ENCODE measurements at regions not wholly inside any gene's neighbourhood (a gene's known extent, or its start where the extent isn't known, plus 50 kb on each side); places are given as distances from the start of the nearest gene placed in this dataset.

- no peak for DNase-seq
These were observed 452.4 kb upstream of the AKR1E2 start for GRCh38 chr10:4373612-4374011.

GRCh38 chr10:4373098-4373497, 452.9 kb upstream of the AKR1E2 start:
- DNase-seq, result no peak

GRCh38 chr10:4372601-4373000, 453.4 kb upstream of the AKR1E2 start:
- peak; percentile 96 for DNase-seq

GRCh38 chr10:4371691-4372295, 454.2 kb upstream of the AKR1E2 start:
- no peak for DNase-seq

GRCh38 chr10:4370376-4370775, 455.6 kb upstream of the AKR1E2 start:
- DNase-seq, result no peak

DNA sequence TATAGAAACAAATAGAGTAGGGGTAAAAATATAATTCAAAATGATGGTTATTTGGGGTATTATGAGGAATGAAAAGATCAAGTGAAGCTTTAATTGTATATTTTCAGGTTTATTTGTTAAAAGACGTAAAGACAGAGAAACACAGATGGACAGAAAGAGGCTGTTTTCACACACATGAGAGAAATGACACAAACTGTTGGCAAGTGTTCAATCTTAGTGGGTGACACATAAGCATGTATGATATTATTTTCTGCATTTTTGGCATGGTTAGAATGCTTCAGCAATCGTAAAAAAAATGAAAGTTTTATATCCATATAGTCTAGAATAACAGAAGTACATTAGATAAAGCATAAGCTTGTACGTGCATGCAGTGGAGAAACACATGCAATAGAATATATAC, 464.4 kb upstream of the AKR1E2 start:
- DNase-seq, result peak; percentile 66

GRCh38 chr10:4359003-4359402, 467.0 kb upstream of the AKR1E2 start:
- DNase-seq, result peak; percentile 53

DNA sequence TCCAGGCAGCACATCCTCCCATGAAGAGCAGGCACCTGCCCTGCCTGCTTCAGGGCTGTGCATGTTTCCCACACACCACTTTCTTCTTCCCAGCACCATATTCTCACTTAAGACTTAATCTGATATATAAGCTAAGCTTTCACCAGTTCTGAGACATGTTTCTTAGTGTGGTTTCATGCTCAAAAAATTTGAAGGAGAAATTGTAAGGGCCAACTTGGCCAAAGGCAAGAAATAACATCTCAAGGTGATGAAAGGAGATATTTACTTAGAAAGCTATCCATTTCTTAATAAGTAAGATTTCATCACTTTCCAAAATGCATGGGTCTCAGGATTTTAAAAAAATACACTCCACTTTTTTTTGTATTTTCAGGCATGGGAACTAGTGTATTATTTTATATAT, 468.1 kb upstream of the AKR1E2 start:
- DNase-seq, result peak; percentile 64

DNA sequence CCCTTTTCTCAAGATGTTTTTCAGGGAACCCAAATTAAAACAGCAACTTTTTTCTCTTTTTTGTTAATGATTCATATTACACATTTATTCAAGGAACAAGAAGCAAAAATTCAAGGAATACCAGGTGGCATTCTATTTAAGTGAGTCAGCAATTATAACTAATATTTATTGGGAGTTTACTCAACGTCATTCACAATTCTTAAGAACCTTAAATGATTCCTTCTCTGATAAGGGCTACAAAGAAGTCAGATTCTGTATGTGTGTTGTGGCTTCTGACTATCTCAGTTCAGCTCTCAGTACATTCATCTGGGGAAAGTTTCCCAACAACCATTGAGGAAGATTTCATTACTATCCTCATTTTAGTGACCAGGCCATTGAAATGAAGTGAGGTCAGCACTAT, 470.7 kb upstream of the AKR1E2 start:
- DNase-seq, result no peak

GRCh38 chr10:4354382-4354812, 471.6 kb upstream of the AKR1E2 start:
- no peak for DNase-seq

DNA sequence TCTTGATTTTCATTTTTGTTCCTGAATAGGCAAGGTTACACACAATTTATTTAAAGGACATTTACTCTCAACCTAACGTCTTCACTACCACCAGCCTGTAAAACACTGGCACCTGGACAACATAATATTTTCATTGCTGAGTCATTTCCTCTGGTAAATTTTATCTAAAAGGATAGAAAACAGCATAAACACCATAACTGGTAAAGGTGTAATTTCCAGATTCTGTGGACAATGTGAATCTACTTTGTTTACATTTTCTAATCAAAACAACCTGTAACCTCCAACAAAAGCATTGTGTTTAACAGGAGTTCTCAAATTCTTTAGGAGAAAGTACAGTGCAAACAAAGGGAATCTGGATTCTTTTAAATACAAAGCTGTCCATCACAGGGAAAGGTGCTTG, 472.0 kb upstream of the AKR1E2 start:
- DNase-seq, result no peak

DNA sequence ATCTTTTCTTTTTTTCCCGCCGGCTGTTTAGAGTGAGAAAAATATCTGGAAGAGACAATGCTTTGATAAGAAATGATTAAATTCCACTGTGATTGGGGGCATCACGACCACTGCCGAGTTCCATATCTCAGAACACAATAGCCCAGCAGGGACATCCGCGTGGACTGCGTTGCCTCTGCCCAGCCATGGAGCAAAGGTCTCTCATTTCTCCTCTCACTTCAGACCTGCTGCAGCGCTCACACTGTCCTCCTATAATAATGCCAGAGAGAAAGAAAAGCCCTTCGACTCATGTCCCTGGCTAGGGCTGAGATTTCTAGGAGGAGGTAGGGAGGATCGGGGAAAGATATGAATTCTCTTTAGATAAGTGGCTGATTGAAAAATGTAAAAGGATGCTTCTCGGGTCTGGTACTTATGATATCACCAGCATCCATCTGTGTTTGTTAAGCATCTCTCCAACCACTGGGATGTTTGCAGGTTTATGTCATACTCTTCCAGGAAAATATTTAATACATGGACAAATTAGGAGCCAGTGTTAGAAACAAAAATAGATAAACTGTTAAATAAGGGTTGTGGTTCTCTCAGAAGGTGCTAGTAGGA, 472.9 kb upstream of the AKR1E2 start:
- DNase-seq, result peak; percentile 64

DNA sequence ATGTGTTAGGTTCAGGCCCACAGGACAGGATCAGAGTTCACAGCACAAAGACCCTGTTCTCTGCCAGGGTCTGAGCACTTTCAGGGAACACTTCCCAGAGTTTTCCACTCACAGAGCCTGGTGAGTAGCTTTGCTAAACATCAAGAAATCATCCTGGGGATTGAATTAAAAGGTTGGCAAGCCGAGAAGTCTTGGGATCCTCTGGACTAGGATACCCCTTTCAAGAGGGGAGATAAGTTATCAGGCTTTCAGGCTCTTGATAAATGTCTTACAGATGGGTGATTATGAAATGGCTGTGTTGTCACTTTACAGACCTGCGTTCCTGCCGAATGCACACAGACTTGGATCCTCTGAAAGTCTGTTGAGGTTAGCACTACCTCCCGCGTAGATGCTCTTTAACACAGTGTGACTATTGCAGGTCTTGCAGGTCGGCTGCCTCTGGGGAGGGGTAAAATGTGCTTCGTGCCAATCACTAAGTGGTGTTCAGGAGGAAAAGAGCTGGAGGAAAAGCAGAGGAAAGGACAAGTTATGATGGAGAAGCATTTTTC, 473.5 kb upstream of the AKR1E2 start:
- DNase-seq, result no peak

DNA sequence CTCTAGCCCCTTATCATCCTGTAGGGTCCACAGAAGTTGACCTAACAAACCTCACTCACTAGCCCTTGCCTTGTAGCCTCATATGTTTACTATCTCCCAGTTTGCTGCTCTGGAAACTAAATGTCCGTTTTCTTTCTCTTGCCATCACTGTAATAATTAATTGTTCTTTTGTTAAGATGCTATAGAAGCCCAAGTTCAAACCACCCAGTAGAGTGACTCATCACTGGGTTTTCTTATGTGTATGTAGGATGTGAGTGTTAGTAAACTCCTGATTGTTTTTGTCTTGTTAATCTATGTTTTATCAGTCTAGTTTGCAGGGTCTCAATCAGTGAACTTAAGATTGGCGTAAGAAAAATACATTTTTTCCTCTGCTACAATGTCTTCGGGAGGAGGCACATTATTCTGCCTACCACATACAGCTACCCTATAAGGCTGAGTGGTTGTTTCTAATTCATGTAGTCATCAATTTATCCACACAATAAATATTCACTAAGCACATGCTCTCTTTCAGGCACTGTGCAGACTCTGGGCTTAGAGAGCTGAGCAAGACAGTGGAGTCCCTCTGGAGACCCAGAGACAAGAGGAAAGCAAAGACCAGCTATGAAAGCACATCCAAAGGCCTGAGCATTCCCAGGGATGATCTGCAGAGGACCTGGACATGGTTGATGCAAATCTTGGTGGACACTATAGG, 474.1 kb upstream of the AKR1E2 start:
- peak; percentile 52 for DNase-seq

DNA sequence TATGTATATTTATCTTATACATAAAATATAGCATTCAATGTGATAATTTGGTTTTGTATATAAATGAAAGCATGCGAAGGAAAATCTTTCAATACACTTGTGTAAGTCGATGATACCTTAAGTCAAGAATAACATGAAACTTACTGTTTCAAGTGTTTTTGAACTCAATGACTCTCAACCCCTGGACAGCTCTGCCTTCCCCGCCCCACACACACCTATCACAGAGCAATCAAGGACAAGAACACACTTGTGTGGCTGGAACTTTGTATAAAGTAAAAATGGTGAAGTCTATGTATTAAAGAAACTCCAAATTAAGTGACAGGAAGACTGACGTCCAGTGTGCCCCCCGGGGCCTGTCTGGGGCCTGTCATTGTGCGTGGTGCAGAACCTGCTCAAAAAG, 478.6 kb upstream of the AKR1E2 start:
- DNase-seq, result no peak

DNA sequence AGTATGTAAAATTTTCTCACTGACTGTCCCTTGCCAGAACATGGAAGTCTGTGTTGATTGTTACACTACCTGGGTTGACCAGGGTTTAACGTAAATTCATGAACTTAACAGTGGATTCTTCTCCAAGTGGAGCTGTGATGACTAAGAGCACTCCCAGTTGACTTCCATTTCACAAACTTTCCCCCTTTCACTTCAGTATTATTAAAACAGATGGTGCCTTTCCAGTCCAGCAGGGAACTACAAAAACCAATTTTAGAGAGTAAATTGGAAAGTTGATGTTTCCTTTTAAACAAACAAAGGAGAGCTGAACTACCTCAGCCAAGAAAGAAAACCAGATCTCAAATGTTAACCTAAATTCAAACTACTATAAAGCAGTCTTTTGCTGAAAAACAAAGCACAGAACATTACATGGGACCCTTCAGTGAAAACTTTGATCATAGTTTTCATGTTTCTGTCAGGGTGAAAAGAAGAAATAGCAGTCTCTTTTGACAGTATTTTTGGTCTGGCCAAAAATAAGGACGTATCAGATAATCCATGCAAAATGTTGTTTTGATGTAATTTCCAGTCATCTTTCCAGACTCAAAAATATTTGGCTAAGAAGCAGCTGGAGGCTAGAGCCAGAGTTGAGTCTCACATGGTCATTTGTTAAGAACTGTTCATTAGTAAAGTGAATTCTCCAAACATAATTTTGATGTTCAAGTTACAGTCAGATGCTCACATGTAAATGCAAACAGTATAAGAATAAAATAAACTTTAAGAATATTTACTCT, 479.9 kb upstream of the AKR1E2 start:
- no peak for DNase-seq

DNA sequence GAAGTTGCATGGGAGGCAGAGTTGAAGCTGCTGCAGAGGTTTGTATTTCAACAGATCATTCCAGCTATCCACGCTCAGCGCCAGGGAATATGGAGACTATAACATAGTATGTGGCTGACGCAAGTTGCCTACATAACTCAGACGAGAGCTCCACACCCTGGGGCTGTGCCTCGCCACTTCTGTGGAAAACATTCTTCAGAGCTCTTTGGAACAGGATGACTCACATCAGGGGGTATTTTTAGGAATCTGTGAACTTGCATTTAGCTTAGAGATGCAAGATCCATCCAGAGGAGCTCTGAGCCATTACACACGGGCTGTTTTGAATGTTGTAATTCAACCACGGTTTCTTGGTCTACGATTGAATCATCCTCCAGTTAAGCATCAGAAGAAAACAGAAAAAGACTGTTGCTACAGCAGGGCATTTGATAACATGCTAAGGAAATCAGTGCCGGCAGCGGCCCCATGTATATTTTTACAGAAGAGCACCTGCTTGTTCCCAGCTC, 481.5 kb upstream of the AKR1E2 start:
- DNase-seq, result peak; percentile 100

GRCh38 chr10:4343873-4344272, 482.1 kb upstream of the AKR1E2 start:
- DNase-seq, result peak; percentile 57

GRCh38 chr10:4343091-4343490, 482.9 kb upstream of the AKR1E2 start:
- no peak for DNase-seq

DNA sequence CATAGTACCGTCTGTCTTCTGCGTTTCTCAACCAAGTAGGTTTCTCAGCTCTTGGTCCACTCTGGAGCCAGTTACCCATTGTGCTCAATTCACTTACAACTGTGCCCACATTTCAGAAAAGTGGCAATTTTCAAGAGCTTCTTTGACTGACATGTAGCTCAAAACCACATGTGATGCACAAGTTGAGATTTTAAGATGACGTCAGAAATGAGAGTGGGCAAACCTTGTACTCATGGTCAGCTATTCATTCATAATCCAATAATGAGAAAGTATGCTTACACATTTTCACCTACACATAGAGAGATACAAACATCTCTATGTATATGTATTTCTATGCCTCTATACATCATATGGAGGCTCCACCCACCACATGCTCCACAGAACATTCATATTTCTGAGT, 487.2 kb upstream of the AKR1E2 start:
- no peak for DNase-seq

DNA sequence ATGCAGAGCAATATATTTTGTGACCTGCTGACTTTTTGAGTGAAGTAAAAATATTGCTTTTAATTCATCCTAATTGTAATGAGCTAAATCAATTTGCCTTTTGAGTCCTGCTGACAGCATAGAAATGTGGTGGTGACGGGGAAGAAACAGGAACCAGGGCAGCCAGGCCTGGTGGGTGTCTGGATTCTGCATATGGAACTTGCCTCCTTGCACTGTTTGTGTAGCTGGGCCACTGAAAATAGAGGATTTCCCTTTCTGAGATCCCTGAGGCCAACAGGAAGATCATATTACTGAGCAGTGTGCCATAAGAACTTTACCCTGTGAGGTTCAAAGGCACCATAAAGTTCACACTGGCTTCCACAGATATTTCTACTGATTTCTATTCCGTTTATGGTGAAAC, 488.4 kb upstream of the AKR1E2 start:
- no peak for DNase-seq

DNA sequence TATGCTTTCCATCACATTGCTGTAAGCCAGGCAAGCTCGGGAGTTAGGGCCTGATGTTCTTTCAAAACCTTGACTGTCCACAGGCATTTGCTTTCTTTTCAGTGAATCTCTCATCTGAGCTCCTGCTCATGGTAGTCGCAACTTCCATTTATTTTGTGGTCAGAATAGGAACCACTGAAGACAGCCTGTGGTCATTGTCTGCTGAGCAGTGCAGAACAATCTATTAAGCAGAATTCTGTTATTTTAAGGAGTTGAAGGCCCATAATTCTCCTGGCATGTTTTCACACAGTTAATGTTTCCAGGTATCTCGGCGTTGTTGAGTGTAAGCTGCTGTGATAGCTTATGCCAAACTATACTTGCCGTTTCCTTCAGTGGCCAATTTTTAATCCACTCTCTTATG, 491.1 kb upstream of the AKR1E2 start:
- DNase-seq, result no peak

GRCh38 chr10:4334015-4334414, 492.0 kb upstream of the AKR1E2 start:
- no peak for DNase-seq

Measured in fibroblast of skin of scalp (primary cell).